PC-3 (cell line): ENCODE measurements at regions not wholly inside any gene's neighbourhood (a gene's known extent, or its start where the extent isn't known, plus 50 kb on each side); places are given as distances from the start of the nearest gene placed in this dataset.
A peak's percentile ranks its signal among the peaks of the same experiment; 100 is the strongest.

ENCODE experiments used
- ATAC-seq: fragments of 200-7000 bp; cut with Tn5 transposase; 2 replicates; pipeline ENCODE4 v1.9.1; 2020; ENCODE audit warnings: mild to moderate bottlenecking, moderate library complexity
- BruUV-seq: library from RNA; stranded (reverse); fragments of 400-500 nt; replicated peaks from 2 replicates; lab custom pipeline; 2021; lab: Mats Ljungman, UMichigan
- CTCF ChIA-PET: fragments of 300-600 bp; sonication (Branson Sonifier 250); formaldehyde crosslinking; loops from one replicate; lab custom pipeline; 2022; ENCODE audit warnings: antibody characterized with exemption; lab: Charles Lee
- POLR2A ChIA-PET: fragments of 300-600 bp; sonication (Branson Sonifier 250); formaldehyde crosslinking; loops from one replicate; lab custom pipeline; 2022; ENCODE audit warnings: antibody characterized with exemption; ENCODE audit not compliant: unreplicated experiment; lab: Charles Lee
- DNase-seq: peaks from one replicate; pipeline ENCODE4 v3.0.0-alpha.2; 2015
- H2AFZ ChIP-seq: fragments of 300-600 bp; sonication (generic); 2 replicates; pipeline ENCODE4 v1.6.0; 2016; ENCODE audit warnings: antibody characterized with exemption, low read length
- H3F3A ChIP-seq: fragments of 300-600 bp; sonication (generic); one replicate; pipeline ENCODE4 v1.6.0; 2017; ENCODE audit warnings: antibody characterized with exemption, low read length, control low read depth, mild to moderate bottlenecking; ENCODE audit not compliant: unreplicated experiment
- H3K27ac ChIP-seq: fragments of 300-600 bp; sonication (generic); 2 replicates; pipeline ENCODE4 v1.5.1; 2016; ENCODE audit warnings: mild to moderate bottlenecking, low read length
- H3K27me3 ChIP-seq: fragments of 300-600 bp; sonication (generic); 2 replicates; pipeline ENCODE4 v1.6.1; 2016; ENCODE audit warnings: low read length, mixed read lengths
- H3K36me3 ChIP-seq: fragments of 300-600 bp; sonication (generic); 2 replicates; pipeline ENCODE4 v1.6.1; 2016; ENCODE audit warnings: low read depth, mixed run types, low read length, mixed read lengths
- H3K4me1 ChIP-seq: fragments of 300-600 bp; sonication (generic); 2 replicates; pipeline ENCODE4 v1.5.1; 2016; ENCODE audit warnings: low read length; ENCODE audit not compliant: insufficient read depth
- H3K4me2 ChIP-seq: fragments of 300-600 bp; sonication (generic); 2 replicates; pipeline ENCODE4 v1.6.0; 2016; ENCODE audit warnings: low read length
- H3K4me3 ChIP-seq: fragments of 300-600 bp; sonication (generic); 2 replicates; pipeline ENCODE4 v1.5.1; 2016; ENCODE audit warnings: mild to moderate bottlenecking, low read length, mixed read lengths
- H3K79me2 ChIP-seq: fragments of 300-600 bp; sonication (generic); 2 replicates; pipeline ENCODE4 v1.6.1; 2017; ENCODE audit warnings: low read length, mixed read lengths
- H3K9ac ChIP-seq: fragments of 300-600 bp; sonication (generic); 2 replicates; pipeline ENCODE4 v1.6.0; 2016; ENCODE audit warnings: mild to moderate bottlenecking, low read length
- H3K9me2 ChIP-seq: fragments of 300-600 bp; sonication (generic); replicated peaks from 2 replicates; pipeline ENCODE4 v1.6.1; 2016; ENCODE audit warnings: mixed run types, low read length, mixed read lengths
- H3K9me3 ChIP-seq: fragments of 300-600 bp; sonication (generic); 2 replicates; pipeline ENCODE4 v1.6.1; 2016; ENCODE audit warnings: low read length, mixed read lengths
- H4K20me1 ChIP-seq: fragments of 300-600 bp; sonication (generic); 2 replicates; pipeline ENCODE4 v1.6.1; 2016; ENCODE audit warnings: low read length, mixed read lengths
- CTCF ChIP-seq: fragments of 300-600 bp; sonication (generic); conservative IDR thresholded peaks from 2 replicates; pipeline ENCODE4 v1.5.1; 2017; ENCODE audit warnings: antibody characterized with exemption, low read depth, mild to moderate bottlenecking, low read length
- EZH2 ChIP-seq: fragments of 300-600 bp; sonication (generic); IDR thresholded peaks from one replicate; pipeline ENCODE4 v1.6.1; 2017; ENCODE audit warnings: antibody characterized with exemption, mild to moderate bottlenecking, low read length; ENCODE audit not compliant: unreplicated experiment
- EZH2phosphoT487 ChIP-seq: fragments of 300-600 bp; sonication (generic); IDR thresholded peaks from 2 replicates; pipeline ENCODE4 v1.6.1; 2018; ENCODE audit warnings: mild to moderate bottlenecking, antibody characterized with exemption, low read length, borderline replicate concordance
- intact Hi-C: fragments of 100-400 bp; cut with micrococcal nuclease; formaldehyde crosslinking; loops from 2 replicates; pipeline ENCODE4 v1.9.0; 2023

GRCh38 chr10:91684841-91685240 lies 52.0 kb upstream of the PPP1R3C start:
- no peaks in the 10 kb centered on the region for H3K9me3 ChIP-seq
- ATAC-seq = 0 out of 2 replicates have a peak, but pooled peaks have one; percentile 16
- no peak overlapping the region for H3K4me3 ChIP-seq
- BruUV-seq = no TSS peak
- no peaks in the 10 kb centered on the region for H3K27me3 ChIP-seq
- no peak overlapping the region for H3K9ac ChIP-seq
- DNase-seq = peak; percentile 37
- intact Hi-C loops = no loop called here
- peak overlapping the region; percentile 47 for H3K4me2 ChIP-seq
- CTCF ChIA-PET = no interaction called here
- H3K27ac ChIP-seq = peak overlapping the region; percentile 33; the same call in 1 of the 2 replicates
- no peaks in the 10 kb centered on the region for H3K9me2 ChIP-seq
- POLR2A ChIA-PET = interaction anchor here (0.7 kb wide), 1 partner anchor 71 kb away, joined by 4 read pairs; no protein-coding TSS in a partner anchor
- H3K36me3 ChIP-seq = no peaks in the 10 kb centered on the region
- TF ChIP-seq EZH2phosphoT487 = no peak
- no peak for TF ChIP-seq EZH2
- TF ChIP-seq CTCF = no peak
- H3K4me1 ChIP-seq = peaks cover 27% of the 10 kb centered on the region
- no peaks in the 10 kb centered on the region for H4K20me1 ChIP-seq
- no peak overlapping the region for H2AFZ ChIP-seq
- H3F3A ChIP-seq = no peaks in the 10 kb centered on the region
- H3K79me2 ChIP-seq = no peaks in the 10 kb centered on the region

GRCh38 chr10:91683975-91684374 lies 51.1 kb upstream of the PPP1R3C start:
- no peak overlapping the region for H3K9ac ChIP-seq
- BruUV-seq = no TSS peak
- intact Hi-C loops = no loop called here
- peak; percentile 86 for DNase-seq
- H3K36me3 ChIP-seq = no peaks in the 10 kb centered on the region
- peak overlapping the region; percentile 41; the same call in 1 of the 2 replicates for H3K27ac ChIP-seq
- CTCF ChIA-PET = no interaction called here
- H3K27me3 ChIP-seq = no peaks in the 10 kb centered on the region
- peak; percentile 91 for ATAC-seq
- H4K20me1 ChIP-seq = no peaks in the 10 kb centered on the region
- H3K4me2 ChIP-seq = peak overlapping the region; percentile 57
- peaks cover 24% of the 10 kb centered on the region for H3K4me1 ChIP-seq
- no peaks in the 10 kb centered on the region for H3F3A ChIP-seq
- TF ChIP-seq EZH2phosphoT487 = no peak
- TF ChIP-seq EZH2 = no peak
- no peak for TF ChIP-seq CTCF
- no peaks in the 10 kb centered on the region for H3K9me3 ChIP-seq
- no peaks in the 10 kb centered on the region for H3K79me2 ChIP-seq
- H2AFZ ChIP-seq = no peak overlapping the region
- POLR2A ChIA-PET = interaction anchor here (0.6 to 0.7 kb wide), 2 partner anchors 70 to 223 kb away, joined by 3 to 4 read pairs; no protein-coding TSS in a partner anchor
- no peaks in the 10 kb centered on the region for H3K9me2 ChIP-seq
- no peak overlapping the region for H3K4me3 ChIP-seq

GRCh38 chr10:91682912-91683311 lies 50.0 kb upstream of the PPP1R3C start:
- Histone ChIP-seq H3K9me2 (no peaks in the 10 kb centered on the region), H3K27me3 (no peaks in the 10 kb centered on the region), H3K4me3 (no peak overlapping the region), H3K9me3 (no peaks in the 10 kb centered on the region), H3F3A (no peaks in the 10 kb centered on the region), H3K4me1 (peaks cover 28% of the 10 kb centered on the region), H3K9ac (no peak overlapping the region), H3K36me3 (no peaks in the 10 kb centered on the region), H3K27ac (no peak overlapping the region), H4K20me1 (no peaks in the 10 kb centered on the region), H2AFZ (no peak overlapping the region), H3K79me2 (no peaks in the 10 kb centered on the region), H3K4me2 (no peak overlapping the region)
- ChIA-PET POLR2A (no interaction called here), CTCF (no interaction called here)
- ATAC-seq = no peak
- intact Hi-C loops = no loop called here
- TF ChIP-seq CTCF = no peak
- DNase-seq = no peak
- no TSS peak for BruUV-seq
